Stimulated activated effector memory CD8-positive, alpha-beta T cell treated with anti-CD3 and anti-CD28 coated beads, Interleukin-12 subunit alpha, Interleukin-12 subunit beta, amount 100 ng/mL, for 72 hours (primary cell): ENCODE measurements at regions not wholly inside any gene's neighbourhood (a gene's known extent, or its start where the extent isn't known, plus 50 kb on each side); places are given as distances from the start of the nearest gene placed in this dataset.
"Not testable (repeated sequence)": the region's sequence is repeated elsewhere in the genome, so short reads cannot be mapped to it uniquely, and the experiment has no call there.

Experiments
- ATAC-seq: fragments of 150-1000 bp; cut with Tn5 transposase; 2 replicates; pipeline ENCODE4 v1.10.0; 2021
- DNase-seq, 2 donors: peaks; one replicate each; pipeline ENCODE4 v3.0.0; 2021 to 2022; ENCODE audit warnings: low spot score in 2 of 2
- H3K27ac Mint-ChIP-seq: one replicate; pipeline ENCODE4 v1.8.0; 2022; ENCODE audit warnings: mild to moderate bottlenecking, mixed read lengths
- H3K36me3 Mint-ChIP-seq: one replicate; pipeline ENCODE4 v1.8.0; 2022; ENCODE audit warnings: mild to moderate bottlenecking, mixed read lengths
- H3K4me1 Mint-ChIP-seq: one replicate; pipeline ENCODE4 v1.8.0; 2022; ENCODE audit warnings: mixed read lengths
- H3K4me3 Mint-ChIP-seq: one replicate; pipeline ENCODE4 v1.8.0; 2022; ENCODE audit warnings: mild to moderate bottlenecking, mixed read lengths
- H3K9me3 Mint-ChIP-seq: one replicate; pipeline ENCODE4 v1.8.0; 2022; ENCODE audit warnings: mixed read lengths

DNA sequence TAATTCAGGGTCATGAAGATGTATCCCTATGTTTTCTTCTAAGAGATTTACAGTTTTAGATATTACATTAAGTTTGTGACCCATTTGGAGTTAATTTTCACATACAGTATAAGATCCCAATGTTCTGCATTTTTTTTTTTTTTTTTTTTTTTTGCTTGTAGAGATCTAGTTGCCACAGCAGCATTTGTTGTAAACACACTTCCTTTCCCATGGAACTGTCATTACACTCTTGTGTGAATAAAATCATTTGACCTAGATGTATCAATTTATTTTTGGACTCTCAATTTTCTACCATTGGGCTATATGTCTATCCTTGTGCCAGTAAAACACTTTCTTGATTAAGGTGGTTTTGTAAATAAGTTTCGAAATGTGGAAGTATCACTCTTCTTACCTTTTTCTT, 1107.2 kb downstream of the TECRL start:
- Mint-ChIP-seq H3K36me3 (no peaks in the 10 kb centered on the region), H3K4me1 (no peaks in the 10 kb centered on the region), H3K27ac (no peak overlapping the region), H3K9me3 (peaks cover 9% of the 10 kb centered on the region), H3K4me3 (no peak overlapping the region)
- DNase-seq = no peak
- no peak for ATAC-seq

GRCh38 chr4:63296773-63297172, 1112.5 kb downstream of the TECRL start:
- no peak for DNase-seq
- no peak for ATAC-seq
- H3K4me1 Mint-ChIP-seq = no peaks in the 10 kb centered on the region
- H3K4me3 Mint-ChIP-seq = no peak overlapping the region
- H3K9me3 Mint-ChIP-seq = peaks cover 8% of the 10 kb centered on the region
- no peaks in the 10 kb centered on the region for H3K36me3 Mint-ChIP-seq
- no peak overlapping the region for H3K27ac Mint-ChIP-seq

DNA sequence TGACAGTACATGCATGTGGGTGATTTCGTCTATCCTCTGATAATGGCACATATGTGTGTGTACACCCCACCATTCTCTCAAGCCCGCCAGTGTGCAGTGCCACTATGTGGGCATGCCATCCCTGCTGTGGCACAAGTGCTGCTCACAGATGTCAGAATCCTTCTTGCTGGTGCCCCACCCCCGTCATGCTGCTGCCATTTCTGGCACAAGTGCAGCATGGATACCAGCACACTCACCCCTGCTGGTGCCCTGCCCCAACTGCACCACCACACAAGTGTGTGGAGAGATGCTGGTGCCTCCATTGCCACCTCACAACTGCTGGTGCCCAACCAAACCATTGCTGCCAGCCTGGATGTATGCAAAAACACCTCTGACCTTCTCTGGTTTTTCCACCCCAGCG, 1133.8 kb downstream of the TECRL start:
- peaks cover 21% of the 10 kb centered on the region for H3K9me3 Mint-ChIP-seq
- H3K36me3 Mint-ChIP-seq = no peaks in the 10 kb centered on the region
- DNase-seq = no peak
- H3K4me1 Mint-ChIP-seq = no peaks in the 10 kb centered on the region
- no peak overlapping the region for H3K4me3 Mint-ChIP-seq
- no peak for ATAC-seq
- H3K27ac Mint-ChIP-seq = no peak overlapping the region

DNA sequence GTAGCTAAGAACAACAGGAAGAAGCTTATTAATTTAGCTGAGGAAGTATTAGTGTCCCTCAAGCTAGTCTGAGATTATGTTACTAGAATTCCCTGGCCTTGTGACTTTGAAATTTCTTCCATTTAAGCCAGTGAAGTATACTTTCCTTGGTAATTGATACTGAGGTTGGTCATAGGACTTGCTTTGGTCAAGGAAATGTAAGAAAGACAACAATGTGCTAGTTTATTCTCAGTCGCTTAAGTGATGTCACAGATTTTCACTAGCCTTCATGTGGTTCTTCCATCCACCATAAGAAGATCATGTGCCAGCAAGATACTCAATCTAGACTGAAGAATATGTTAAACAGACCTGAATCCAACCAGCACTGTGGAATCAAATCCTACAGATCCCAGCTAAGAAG, 1140.1 kb downstream of the TECRL start:
- H3K4me3 Mint-ChIP-seq = no peak overlapping the region
- H3K9me3 Mint-ChIP-seq = peaks cover 15% of the 10 kb centered on the region
- no peak overlapping the region for H3K27ac Mint-ChIP-seq
- DNase-seq (no peak), ATAC-seq (no peak)
- no peaks in the 10 kb centered on the region for H3K4me1 Mint-ChIP-seq
- no peaks in the 10 kb centered on the region for H3K36me3 Mint-ChIP-seq

DNA sequence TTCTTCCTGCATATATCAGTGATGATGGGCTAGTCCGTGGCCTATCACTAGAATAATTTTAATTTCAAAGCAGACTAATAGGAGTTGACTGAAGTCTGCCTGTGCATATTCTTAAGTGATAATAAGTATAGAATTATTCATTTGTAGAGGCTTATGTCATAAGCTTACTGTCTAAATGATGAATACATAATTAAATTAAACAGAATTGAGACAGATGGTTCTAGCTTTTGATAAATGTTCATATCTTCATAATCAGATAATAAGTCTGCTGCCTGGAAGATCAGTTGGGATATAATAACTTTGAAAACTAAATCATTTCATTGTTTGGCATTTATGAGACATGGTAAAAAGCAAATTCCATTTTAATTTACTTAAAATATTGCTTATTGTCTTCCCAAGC, 1175.6 kb downstream of the TECRL start:
- Mint-ChIP-seq H3K9me3 (peaks cover 10% of the 10 kb centered on the region), H3K4me3 (no peak overlapping the region), H3K27ac (no peak overlapping the region), H3K4me1 (no peaks in the 10 kb centered on the region), H3K36me3 (no peaks in the 10 kb centered on the region)
- DNase-seq = no peak
- no peak for ATAC-seq

GRCh38 chr4:63232058-63232457, 1177.2 kb downstream of the TECRL start:
- no peak overlapping the region for H3K27ac Mint-ChIP-seq
- H3K4me3 Mint-ChIP-seq = no peak overlapping the region
- DNase-seq (no peak), ATAC-seq (no peak)
- H3K4me1 Mint-ChIP-seq = no peaks in the 10 kb centered on the region
- H3K36me3 Mint-ChIP-seq = no peaks in the 10 kb centered on the region
- peaks cover 5% of the 10 kb centered on the region for H3K9me3 Mint-ChIP-seq

GRCh38 chr4:63226229-63226628, 1183.0 kb downstream of the TECRL start:
- Mint-ChIP-seq H3K4me3 (no peak overlapping the region), H3K4me1 (no peaks in the 10 kb centered on the region), H3K9me3 (peaks cover 12% of the 10 kb centered on the region), H3K27ac (no peak overlapping the region), H3K36me3 (no peaks in the 10 kb centered on the region)
- ATAC-seq (no peak), DNase-seq (no peak)

- no peaks in the 10 kb centered on the region for H3K4me1 Mint-ChIP-seq
- no peaks in the 10 kb centered on the region for H3K36me3 Mint-ChIP-seq
- DNase-seq = no peak
- no peak for ATAC-seq
- peaks cover 17% of the 10 kb centered on the region for H3K9me3 Mint-ChIP-seq
- H3K27ac Mint-ChIP-seq = no peak overlapping the region
- no peak overlapping the region for H3K4me3 Mint-ChIP-seq
These were observed 1186.8 kb downstream of the TECRL start for GRCh38 chr4:63222466-63222865.

DNA sequence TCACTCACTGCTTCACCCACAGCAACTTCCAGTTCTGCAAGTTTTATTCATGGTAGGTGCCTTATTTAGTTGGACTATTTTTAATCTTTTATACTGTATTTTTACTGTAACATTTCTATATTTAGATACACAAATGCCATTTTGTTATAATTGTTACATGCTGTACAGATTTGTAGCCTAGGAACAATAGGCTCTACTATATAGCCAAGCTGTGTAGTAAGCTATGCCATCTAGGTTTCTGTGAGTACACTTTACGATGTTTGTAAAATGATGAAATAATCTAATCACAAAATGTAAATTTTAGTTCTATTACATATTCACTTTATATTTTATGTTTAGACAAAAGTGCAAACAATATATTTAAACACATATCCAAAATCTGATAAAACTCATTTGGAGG, 1187.8 kb downstream of the TECRL start:
- H3K4me3 Mint-ChIP-seq = no peak overlapping the region
- H3K4me1 Mint-ChIP-seq = no peaks in the 10 kb centered on the region
- no peak for DNase-seq
- ATAC-seq = no peak
- H3K9me3 Mint-ChIP-seq = peaks cover 20% of the 10 kb centered on the region
- no peak overlapping the region for H3K27ac Mint-ChIP-seq
- no peaks in the 10 kb centered on the region for H3K36me3 Mint-ChIP-seq

- Mint-ChIP-seq H3K4me1 (no peaks in the 10 kb centered on the region), H3K27ac (no peak overlapping the region), H3K9me3 (peaks cover 27% of the 10 kb centered on the region), H3K36me3 (no peaks in the 10 kb centered on the region), H3K4me3 (no peak overlapping the region)
- DNase-seq = no peak
- no peak for ATAC-seq
These were observed 1190.4 kb downstream of the TECRL start for GRCh38 chr4:63218856-63219255.

DNA sequence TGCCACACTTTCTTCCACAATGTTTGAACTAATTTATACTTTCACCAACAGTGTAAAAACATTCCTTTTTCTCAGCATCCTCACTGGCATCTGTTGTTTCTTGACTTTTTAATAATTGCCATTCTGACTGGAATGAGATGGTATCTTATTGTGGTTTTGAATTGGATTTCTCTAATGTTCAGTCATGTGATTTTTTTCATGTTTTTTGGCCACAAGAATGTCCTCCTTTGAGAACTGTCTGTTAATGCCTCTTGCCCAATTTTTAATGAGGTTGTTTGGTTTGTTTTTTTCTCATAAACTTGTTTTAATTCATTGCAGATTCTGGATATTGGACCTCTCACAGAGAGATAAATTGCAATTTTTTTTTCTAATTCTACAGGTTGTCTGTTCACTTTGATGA, 1195.2 kb downstream of the TECRL start:
- Mint-ChIP-seq H3K4me1 (no peaks in the 10 kb centered on the region), H3K36me3 (no peaks in the 10 kb centered on the region), H3K4me3 (no peak overlapping the region), H3K9me3 (peaks cover 37% of the 10 kb centered on the region), H3K27ac (no peak overlapping the region)
- no peak for DNase-seq
- ATAC-seq = no peak

DNA sequence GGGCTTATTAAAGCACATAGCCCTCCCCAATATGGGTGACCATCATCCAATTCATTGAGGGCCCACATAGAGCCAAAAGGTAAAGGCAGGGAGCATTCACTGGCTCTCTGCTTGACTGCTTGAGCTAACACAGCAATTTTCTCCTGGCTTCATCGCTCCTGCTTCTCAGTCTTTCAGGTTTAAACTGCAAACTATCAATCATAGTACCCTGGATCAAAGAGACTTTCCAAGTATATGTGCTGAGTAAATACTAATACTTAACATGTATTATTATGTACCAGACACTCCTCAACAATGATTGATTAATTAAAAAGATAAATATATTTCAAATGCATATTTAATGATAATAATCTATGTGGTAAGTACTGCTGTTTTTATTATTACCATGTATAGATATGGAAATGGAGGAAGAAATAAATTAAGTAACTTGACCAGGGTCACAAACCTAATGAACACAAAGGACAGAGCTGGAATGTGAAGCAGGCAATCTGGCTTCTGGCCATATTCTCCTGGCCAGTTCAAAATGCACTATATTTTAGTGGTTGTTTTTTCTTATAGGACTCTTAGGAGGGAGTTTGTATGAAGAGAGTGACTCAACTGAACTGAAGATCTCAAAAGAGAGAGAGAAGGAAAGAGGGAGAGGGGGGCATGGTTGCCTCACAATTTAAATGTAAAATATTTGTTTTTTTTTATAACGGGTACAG, 1197.3 kb downstream of the TECRL start:
- no peak overlapping the region for H3K4me3 Mint-ChIP-seq

GRCh38 chr4:63211375-63211774, 1197.9 kb downstream of the TECRL start:
- ATAC-seq (no peak), DNase-seq (no peak)
- Mint-ChIP-seq H3K4me1 (no peaks in the 10 kb centered on the region), H3K27ac (no peak overlapping the region), H3K9me3 (peaks cover 28% of the 10 kb centered on the region), H3K36me3 (no peaks in the 10 kb centered on the region), H3K4me3 (no peak overlapping the region)

More for the DNA sequence above, 1197.3 kb downstream of the TECRL start:
- no peaks in the 10 kb centered on the region for H3K4me1 Mint-ChIP-seq
- no peak for DNase-seq
- no peaks in the 10 kb centered on the region for H3K36me3 Mint-ChIP-seq
- H3K27ac Mint-ChIP-seq = no peak overlapping the region
- ATAC-seq = no peak
- peaks cover 32% of the 10 kb centered on the region for H3K9me3 Mint-ChIP-seq

DNA sequence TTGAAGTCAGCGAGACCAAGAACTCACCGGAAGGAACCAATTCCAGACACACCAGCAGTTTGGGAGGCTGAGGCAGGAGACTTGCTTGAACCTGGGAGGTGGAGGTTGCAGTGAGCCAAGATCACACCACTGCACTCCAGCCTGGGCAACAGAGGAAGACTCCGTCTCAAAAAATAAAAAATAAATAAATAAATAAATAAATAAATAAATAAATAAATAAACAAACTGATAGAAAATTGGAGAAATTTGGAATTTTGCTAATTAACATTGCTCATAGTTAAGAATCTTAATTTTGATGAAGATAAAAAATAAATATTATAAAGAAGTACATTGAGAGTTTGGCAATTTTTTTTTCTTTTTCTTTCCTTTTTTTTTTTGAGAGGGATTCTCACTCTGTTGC, 1216.2 kb downstream of the TECRL start:
- H3K36me3 Mint-ChIP-seq, H3K4me3 Mint-ChIP-seq, H3K4me1 Mint-ChIP-seq, ATAC-seq, DNase-seq, H3K27ac Mint-ChIP-seq: not testable (repeated sequence)
- peaks cover 27% of the 10 kb centered on the region for H3K9me3 Mint-ChIP-seq

DNA sequence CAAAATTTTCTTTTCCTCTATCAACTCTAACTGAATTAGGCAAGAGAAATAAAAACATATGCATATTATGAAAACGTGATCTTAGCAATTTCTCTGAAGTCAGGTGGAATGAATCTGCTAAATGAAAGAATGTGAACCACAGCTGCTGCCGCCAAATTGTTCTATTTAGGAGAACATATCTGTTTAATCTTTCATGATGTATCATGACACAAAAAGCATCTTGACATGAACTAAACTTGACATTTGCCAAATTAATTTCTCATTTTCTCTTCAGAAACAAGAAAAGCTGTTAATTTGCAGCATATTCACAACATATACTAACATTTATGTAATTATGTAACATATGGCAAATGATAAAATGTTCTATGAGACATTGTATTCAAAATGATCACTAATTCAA, 1237.9 kb downstream of the TECRL start:
- peaks cover 13% of the 10 kb centered on the region for H3K9me3 Mint-ChIP-seq
- ATAC-seq (no peak), DNase-seq (no peak)
- H3K4me3 Mint-ChIP-seq = no peak overlapping the region
- no peaks in the 10 kb centered on the region for H3K36me3 Mint-ChIP-seq
- H3K4me1 Mint-ChIP-seq = no peaks in the 10 kb centered on the region
- no peak overlapping the region for H3K27ac Mint-ChIP-seq

GRCh38 chr4:63170923-63171322, 1238.3 kb downstream of the TECRL start:
- ATAC-seq (no peak), DNase-seq (no peak)
- no peak overlapping the region for H3K27ac Mint-ChIP-seq
- no peaks in the 10 kb centered on the region for H3K36me3 Mint-ChIP-seq
- no peaks in the 10 kb centered on the region for H3K4me1 Mint-ChIP-seq
- no peak overlapping the region for H3K4me3 Mint-ChIP-seq
- peaks cover 14% of the 10 kb centered on the region for H3K9me3 Mint-ChIP-seq

GRCh38 chr4:63169836-63170235, 1239.4 kb downstream of the TECRL start:
- no peak overlapping the region for H3K4me3 Mint-ChIP-seq
- H3K36me3 Mint-ChIP-seq = no peaks in the 10 kb centered on the region
- no peak overlapping the region for H3K27ac Mint-ChIP-seq
- DNase-seq = no peak
- no peak for ATAC-seq
- H3K4me1 Mint-ChIP-seq = no peaks in the 10 kb centered on the region
- peaks cover 18% of the 10 kb centered on the region for H3K9me3 Mint-ChIP-seq
